ENCODE measurements at regions not wholly inside any gene's neighbourhood (a gene's known extent, or its start where the extent isn't known, plus 50 kb on each side); places are given as distances from the start of the nearest gene placed in this dataset.

- DNase-seq (ENCODE audit: low spot score): no peak
Observed at GRCh38 chr13:76210262-76210661, 574.1 kb downstream of the LMO7 start.

DNA sequence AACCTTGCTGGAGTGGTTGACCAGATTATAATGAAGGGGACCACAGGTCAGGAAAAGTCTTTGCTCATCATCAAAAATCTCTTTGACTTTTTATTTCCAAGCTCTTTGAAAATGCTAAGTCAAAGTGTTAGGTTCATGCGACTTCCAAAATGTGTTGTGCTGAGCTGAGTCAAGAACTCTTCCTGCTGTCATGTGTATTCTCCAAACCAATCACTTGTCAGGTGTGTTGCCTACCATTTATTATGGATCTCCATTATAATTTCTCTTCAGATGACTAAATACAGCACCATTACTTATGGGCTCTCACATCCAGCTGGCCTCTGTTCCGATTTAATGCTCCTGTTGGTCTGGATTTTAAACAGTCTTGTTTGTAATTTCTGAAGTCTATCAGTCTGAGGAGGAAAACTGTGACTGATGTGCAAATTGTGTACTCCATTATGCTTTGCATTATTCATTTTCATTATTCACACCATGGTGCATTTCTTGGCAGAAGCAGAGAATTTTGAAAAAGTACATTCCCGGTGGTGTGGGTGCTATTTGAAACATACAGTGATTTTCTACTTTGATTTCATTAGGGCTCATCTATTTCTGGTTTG is 562.5 kb downstream of the LMO7 start:
- no peak for DNase-seq (ENCODE audit: low spot score)

DNA sequence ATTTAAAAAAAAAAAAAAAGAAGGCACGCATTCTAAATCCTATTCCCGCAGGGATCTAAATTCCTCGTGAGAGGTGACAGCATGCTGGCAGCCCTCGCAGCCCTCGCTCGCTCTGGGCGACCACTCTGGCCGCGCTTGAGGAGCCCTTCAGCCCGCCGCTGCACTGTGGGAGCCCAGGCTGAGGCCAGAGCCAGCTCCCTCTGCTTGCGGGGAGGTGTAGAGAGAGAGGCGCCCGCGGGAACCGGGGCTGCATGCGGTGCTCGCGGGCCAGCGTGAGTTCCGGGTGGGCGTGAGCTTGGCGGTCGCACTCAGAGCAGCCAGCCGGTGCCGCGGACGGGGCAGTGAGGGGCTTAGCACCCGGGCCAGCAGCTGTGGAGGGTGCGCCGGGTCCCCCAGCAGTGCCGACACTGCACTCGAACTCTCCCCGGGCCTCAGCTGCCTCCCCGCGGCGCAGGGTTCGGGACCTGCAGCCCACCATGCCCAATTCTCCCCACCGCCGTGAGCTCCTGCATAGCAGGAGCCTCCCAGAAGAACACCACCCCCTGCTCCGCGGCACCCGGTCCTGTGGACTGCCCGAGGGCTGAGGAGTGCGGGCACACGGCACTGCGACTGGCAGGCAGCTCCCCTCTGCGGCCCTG is 553.9 kb downstream of the LMO7 start:
- no peak for DNase-seq (ENCODE audit: low spot score)

DNA sequence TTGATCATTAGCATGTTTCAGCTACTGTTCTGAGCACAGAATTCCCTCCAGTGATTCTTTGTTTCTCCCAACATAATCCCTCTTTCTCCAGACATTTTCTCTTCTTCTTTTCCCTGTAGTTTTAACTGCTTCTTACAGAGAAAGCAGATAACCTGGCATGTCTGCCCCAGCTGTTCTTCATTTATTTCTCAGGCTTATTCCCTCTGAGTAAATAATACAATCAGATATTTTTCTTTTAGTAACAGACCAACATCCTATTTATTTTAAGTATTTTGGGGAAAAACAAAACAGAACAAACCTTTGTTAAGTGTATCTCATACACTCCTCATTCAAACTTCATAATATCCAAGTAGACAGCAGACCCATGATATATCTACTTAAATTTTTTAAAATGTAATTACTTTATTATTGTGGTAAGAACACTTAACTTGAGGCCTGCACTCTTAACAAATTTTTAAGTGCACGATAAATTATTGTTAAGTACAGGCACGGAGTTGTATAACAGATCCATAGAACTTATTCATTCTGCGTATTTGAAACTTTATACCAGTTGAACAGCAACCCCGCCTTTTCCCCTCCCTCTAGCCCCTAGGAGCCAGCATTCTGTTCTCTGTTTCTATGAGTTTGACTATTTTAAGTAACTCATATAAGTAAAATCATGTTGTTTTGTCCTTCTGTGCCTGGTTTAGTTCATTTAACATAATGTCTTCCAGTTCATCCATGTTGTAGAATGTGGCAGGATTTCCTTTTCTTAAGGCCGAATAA is 540.0 kb downstream of the LMO7 start:
- no peak for DNase-seq (ENCODE audit: low spot score)

DNA sequence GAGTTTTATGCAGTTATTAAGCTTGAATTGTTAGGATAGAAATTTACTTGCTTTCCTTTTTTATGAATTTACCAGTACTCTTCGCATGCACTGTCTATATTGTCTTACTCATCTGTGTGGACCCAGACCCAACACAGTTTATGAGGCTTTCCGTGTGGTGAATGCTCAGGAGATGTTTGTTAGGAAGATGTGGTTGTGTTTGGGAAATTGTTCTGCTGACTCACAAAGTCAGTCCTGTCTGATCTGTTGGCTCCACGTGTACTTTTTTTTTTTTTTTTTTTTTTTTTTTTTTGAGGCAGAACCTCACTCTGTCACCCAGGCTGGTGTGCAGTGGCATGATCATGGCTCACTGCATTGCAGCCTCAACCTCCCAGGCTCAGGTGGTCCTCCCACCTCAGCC is 532.5 kb downstream of the LMO7 start:
- no peak for DNase-seq (ENCODE audit: low spot score)

DNA sequence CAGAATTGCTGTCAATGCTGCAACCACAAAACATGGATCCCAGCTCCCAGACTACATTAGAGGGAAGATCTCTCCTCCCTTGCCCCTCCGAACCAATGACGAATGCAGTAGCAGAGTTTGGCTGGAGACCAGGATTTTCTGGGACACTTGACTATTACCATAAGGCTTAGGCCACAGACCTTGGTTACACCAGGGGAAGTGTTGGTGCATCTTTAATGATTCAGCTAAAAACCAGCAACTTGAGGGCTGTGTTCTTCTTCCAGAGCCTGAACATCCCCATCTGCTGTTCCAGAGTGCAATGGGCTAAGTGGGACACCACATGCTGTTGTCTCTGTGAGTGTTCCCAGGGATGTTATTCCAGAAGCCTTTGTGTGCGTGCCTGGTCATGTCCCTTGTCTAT is 528.2 kb downstream of the LMO7 start:
- DNase-seq (ENCODE audit: low spot score): no peak

GRCh38 chr13:76163761-76164160 is 527.6 kb downstream of the LMO7 start:
- DNase-seq (ENCODE audit: low spot score): no peak

GRCh38 chr13:76160961-76161925 is 525.1 kb downstream of the LMO7 start:
- DNase-seq (ENCODE audit: low spot score): no peak

- no peak for DNase-seq (ENCODE audit: low spot score)
Observed at GRCh38 chr13:76160506-76160905, 524.4 kb downstream of the LMO7 start.

DNA sequence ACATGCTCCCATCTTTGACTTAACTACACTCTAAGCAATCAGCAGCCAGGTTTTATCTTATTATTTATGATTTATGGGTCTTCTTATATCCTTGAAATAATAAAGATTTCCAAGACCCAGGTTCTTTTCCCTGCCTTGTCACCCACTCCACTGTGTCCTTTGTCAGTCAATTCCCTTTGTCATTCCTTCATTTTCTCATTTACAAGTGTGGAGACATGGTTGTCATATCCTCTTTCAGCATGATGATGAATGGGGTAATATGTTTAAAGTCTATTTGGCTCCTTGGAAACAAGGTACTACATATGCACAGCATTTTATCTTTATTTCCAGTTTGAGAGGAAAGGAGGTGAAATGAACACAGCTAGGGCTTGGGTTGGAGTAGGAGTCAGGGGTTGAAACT is 521.8 kb downstream of the LMO7 start:
- no peak for DNase-seq (ENCODE audit: low spot score)

- DNase-seq (ENCODE audit: low spot score): no peak
Observed at GRCh38 chr13:76153239-76153638, 517.1 kb downstream of the LMO7 start.

GRCh38 chr13:76148926-76149325 is 512.8 kb downstream of the LMO7 start:
- no peak for DNase-seq (ENCODE audit: low spot score)

- DNase-seq (ENCODE audit: low spot score): no peak
Observed at GRCh38 chr13:76148374-76148773, 512.2 kb downstream of the LMO7 start.

DNA sequence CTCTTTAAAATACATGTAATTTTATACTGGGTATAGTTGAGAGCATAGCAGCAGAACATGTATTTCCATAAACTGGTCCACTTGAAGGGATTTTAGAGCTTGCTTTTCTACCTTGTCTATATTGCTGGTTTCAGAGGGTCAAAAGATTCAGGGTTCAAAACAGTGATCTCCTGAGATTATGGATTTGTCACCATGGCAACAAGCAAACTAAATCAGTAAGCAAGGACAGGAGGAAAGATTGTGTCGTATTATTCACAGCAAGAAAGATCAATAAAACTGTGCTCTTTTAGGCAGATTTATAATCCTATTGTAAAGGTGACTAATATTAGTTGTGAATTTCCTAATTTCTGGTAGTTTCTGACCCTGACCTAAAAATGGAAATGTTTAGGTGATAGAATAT is 496.4 kb downstream of the LMO7 start:
- no peak for DNase-seq (ENCODE audit: low spot score)

DNA sequence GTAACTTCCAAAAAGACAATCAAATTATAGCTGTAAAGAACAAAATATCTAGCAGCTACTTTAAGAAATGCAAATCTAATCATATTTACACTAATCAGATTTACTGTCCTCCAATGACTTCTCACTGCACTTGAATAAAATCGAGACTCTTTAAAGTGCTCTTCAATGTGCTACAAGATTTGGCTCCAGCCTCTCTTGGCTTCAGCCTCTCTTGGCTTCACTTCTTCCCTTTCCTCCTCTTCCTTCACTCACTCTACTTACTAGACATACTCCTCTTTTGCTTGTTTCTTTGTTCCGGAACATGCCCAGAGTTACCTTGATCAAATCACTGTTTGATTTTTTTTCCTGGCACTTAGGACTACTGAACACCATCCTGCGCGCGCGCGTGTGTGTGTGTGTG is 495.4 kb downstream of the LMO7 start:
- no peak for DNase-seq (ENCODE audit: low spot score)

DNA sequence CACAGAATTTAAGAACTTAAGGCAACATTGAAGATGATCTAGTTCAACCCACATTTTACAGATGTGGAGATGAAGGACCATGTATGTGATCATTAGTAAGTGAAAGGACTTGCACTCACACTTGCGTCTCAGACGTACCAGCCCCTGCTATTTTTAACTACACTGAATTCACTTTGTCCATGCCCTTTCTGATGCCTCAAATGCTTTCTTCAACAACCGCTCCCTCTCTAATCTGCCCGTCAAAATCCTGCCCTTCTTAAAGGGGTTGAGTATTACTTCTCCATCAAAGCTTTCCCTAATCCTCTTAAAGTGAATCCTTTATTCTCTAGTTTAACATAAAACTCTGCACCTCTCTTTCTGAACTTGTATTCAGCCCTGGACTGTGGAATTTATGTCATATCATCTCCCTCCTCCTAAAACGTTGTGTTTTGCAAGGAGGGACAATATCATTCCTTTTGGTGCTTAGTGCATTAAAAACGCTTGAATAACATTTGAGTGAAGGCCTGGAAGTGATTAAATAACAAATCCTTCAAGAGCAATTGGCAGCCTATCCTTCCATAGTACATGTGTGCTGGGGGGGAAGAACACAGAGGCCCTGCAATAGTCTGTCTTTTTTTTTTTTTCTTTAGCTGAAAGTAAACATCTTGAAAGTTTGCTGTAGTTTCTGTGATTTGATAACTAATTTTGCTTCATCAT is 493.3 kb downstream of the LMO7 start:
- DNase-seq (ENCODE audit: low spot score): no peak

DNA sequence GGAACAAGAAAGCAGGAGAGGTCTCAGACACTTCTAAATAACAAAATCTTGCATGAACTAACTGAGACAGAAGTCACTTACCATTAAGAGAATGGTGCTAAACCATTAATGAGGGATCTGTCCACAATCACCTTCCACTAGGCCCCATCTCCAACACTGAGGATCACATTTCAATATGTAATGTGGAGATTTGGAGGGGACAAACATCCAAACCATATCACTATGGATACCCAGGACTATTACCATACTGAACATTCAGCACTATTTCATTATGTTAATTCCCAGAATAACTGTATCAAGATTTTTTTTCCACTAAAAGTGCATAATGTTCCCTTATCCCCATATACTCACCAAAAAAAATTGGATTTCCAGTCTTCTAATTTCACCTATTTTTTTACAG is 491.8 kb downstream of the LMO7 start:
- DNase-seq (ENCODE audit: low spot score): no peak

DNA sequence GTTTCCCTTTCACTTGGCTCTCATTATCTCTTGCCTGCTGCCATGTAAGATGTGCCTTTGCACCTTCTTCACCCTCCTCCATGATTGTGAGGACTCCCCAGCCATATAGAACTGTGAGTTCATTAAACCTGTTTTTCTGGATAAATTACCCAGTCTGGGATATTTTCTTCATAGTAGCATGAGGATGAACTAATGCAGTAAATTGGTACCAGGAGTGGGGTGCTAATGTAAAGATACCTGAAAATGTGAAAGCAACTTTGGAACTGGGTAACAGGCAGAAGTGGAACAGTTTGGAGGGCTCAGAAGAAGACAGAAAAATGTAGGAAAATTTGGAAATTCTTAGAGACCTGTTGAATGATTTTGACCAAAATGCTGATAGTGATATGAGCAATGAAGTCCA is 487.4 kb downstream of the LMO7 start:
- DNase-seq (ENCODE audit: low spot score): no peak

DNA sequence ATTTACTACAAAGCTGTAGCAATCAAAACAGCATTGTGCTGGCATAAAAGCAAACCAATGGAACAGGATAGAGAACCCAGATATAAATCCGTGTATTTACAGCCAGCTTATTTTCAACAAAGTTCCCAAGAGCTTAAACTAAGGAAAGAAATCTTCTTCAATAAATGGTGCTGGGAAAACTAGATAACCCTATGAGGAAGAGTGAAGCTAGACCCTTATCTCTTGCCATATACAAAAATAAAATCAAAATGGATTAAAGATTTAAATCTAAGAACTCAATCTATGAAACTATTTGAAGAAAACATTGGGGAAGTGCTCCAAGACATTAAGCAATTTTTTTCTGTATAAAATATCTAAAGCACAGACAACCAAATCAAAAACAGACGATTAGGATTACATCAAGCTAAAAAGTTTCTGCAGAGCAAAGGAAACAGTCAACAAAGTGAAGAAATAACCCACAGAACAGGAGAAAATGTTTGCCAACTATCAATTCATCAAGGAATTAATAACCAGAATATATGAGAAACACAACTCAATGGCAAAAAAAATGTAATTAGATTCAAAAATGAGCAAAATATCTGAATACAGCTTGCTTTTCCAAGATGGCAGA is 480.7 kb downstream of the LMO7 start:
- DNase-seq (ENCODE audit: low spot score): no peak

GRCh38 chr13:76106763-76107162 is 470.6 kb downstream of the LMO7 start:
- DNase-seq (ENCODE audit: low spot score): no peak

DNA sequence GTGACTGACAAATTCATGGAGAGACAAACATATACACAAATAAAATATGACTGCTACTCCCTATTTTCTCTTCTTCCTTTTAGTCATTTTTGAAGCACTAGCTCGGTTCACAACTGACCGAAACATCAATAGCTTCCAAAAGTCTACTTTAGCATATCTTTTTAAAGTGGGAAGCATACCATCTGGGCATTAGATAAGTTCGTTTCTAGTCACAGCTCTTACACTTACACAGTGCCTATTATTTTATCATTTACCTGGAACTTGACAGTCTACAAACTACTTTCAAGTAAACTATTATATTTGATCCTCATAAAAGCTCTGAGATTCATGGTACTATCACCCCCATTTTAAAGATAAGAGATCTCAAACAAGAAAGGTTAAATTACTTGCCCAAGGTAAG is 458.5 kb downstream of the LMO7 start:
- no peak for DNase-seq (ENCODE audit: low spot score)

All from H4 (cell line).